ENCODE measurements at regions not wholly inside any gene's neighbourhood (a gene's known extent, or its start where the extent isn't known, plus 50 kb on each side); places are given as distances from the start of the nearest gene placed in this dataset.
"Not testable (repeated sequence)": the region's sequence is repeated elsewhere in the genome, so short reads cannot be mapped to it uniquely, and the experiment has no call there.

- DNase-seq, result no peak
These were observed 299.0 kb upstream of the STXBP5 start for GRCh38 chr6:146905181-146905704.

- DNase-seq, result no peak
These were observed 295.4 kb upstream of the STXBP5 start for GRCh38 chr6:146908786-146909185.

GRCh38 chr6:146909376-146909775 lies 294.8 kb upstream of the STXBP5 start:
- no peak for DNase-seq

GRCh38 chr6:146909886-146910285 lies 294.3 kb upstream of the STXBP5 start:
- DNase-seq, result no peak

- no peak for DNase-seq
These were observed 293.6 kb upstream of the STXBP5 start for GRCh38 chr6:146910611-146911010.

- DNase-seq, result no peak
These were observed 292.5 kb upstream of the STXBP5 start for GRCh38 chr6:146911635-146912215.

- DNase-seq, result no peak
These were observed 291.2 kb upstream of the STXBP5 start for GRCh38 chr6:146912730-146913685.

GRCh38 chr6:146913842-146914488 lies 290.3 kb upstream of the STXBP5 start:
- DNase-seq, result peak in 1 of 5 donors; percentile 44

GRCh38 chr6:146914489-146915483 lies 289.4 kb upstream of the STXBP5 start:
- no peak for DNase-seq

- no peak for DNase-seq
These were observed 288.5 kb upstream of the STXBP5 start for GRCh38 chr6:146915671-146916127.

GRCh38 chr6:146916435-146917025 lies 287.7 kb upstream of the STXBP5 start:
- no peak for DNase-seq

- no peak for DNase-seq
These were observed 287.0 kb upstream of the STXBP5 start for GRCh38 chr6:146917182-146917581.

- DNase-seq, result no peak
These were observed 286.2 kb upstream of the STXBP5 start for GRCh38 chr6:146917979-146918378.

GRCh38 chr6:146919017-146919416 lies 285.2 kb upstream of the STXBP5 start:
- DNase-seq, result no peak

- DNase-seq, result no peak
These were observed 280.9 kb upstream of the STXBP5 start for GRCh38 chr6:146923205-146923833.

- no peak for DNase-seq
These were observed 278.4 kb upstream of the STXBP5 start for GRCh38 chr6:146925846-146926245.

GRCh38 chr6:146928503-146928902 lies 275.7 kb upstream of the STXBP5 start:
- no peak for DNase-seq

- DNase-seq, result no peak
These were observed 273.0 kb upstream of the STXBP5 start for GRCh38 chr6:146931214-146931613.

GRCh38 chr6:146937316-146937715 lies 266.9 kb upstream of the STXBP5 start:
- DNase-seq, result no peak

GRCh38 chr6:146938266-146938665 lies 266.0 kb upstream of the STXBP5 start:
- no peak for DNase-seq

- DNase-seq, result not testable (repeated sequence)
These were observed 264.8 kb upstream of the STXBP5 start for GRCh38 chr6:146939456-146939855.
